MM.1S (cell line): ENCODE measurements at regions not wholly inside any gene's neighbourhood (a gene's known extent, or its start where the extent isn't known, plus 50 kb on each side); places are given as distances from the start of the nearest gene placed in this dataset.

Experiments used
- DNase-seq: peaks from one replicate; pipeline ENCODE4 v3.0.0-alpha.2; 2015
- H2AFZ ChIP-seq: fragments of 300-600 bp; sonication (generic); 2 replicates; pipeline ENCODE4 v1.6.0; 2016; ENCODE audit warnings: antibody characterized with exemption, low read length
- H3F3A ChIP-seq: fragments of 300-600 bp; sonication (generic); 2 replicates; pipeline ENCODE4 v1.6.1; 2016; ENCODE audit warnings: mild to moderate bottlenecking, antibody characterized with exemption, low read length, moderate library complexity, mixed read lengths; ENCODE audit not compliant: insufficient read depth
- H3K27ac ChIP-seq: fragments of 300-600 bp; sonication (generic); 2 replicates; pipeline ENCODE4 v1.5.1; 2016; ENCODE audit warnings: mild to moderate bottlenecking, low read length
- H3K27me3 ChIP-seq: fragments of 300-600 bp; sonication (generic); replicated peaks from 2 replicates; pipeline ENCODE4 v1.6.0; 2016; ENCODE audit warnings: low read length; ENCODE audit not compliant: insufficient read depth
- H3K36me3 ChIP-seq: fragments of 300-600 bp; sonication (generic); replicated peaks from 2 replicates; pipeline ENCODE4 v1.6.1; 2016; ENCODE audit warnings: mild to moderate bottlenecking, low read length, mixed read lengths; ENCODE audit not compliant: insufficient read depth
- H3K4me1 ChIP-seq: fragments of 300-600 bp; sonication (generic); 2 replicates; pipeline ENCODE4 v1.6.1; 2016; ENCODE audit warnings: low read length, mixed read lengths
- H3K4me2 ChIP-seq: fragments of 300-600 bp; sonication (generic); 2 replicates; pipeline ENCODE4 v1.6.0; 2016; ENCODE audit warnings: low read depth, low read length
- H3K4me3 ChIP-seq: fragments of 300-600 bp; sonication (generic); 2 replicates; pipeline ENCODE4 v1.5.1; 2016; ENCODE audit warnings: low read length, mixed read lengths
- H3K79me2 ChIP-seq: fragments of 300-600 bp; sonication (generic); 2 replicates; pipeline ENCODE4 v1.6.1; 2016; ENCODE audit warnings: mixed run types, low read length, mixed read lengths
- H3K9ac ChIP-seq: fragments of 300-600 bp; sonication (generic); 2 replicates; pipeline ENCODE4 v1.6.1; 2016; ENCODE audit warnings: low read length, mixed read lengths
- H3K9me2 ChIP-seq: fragments of 300-600 bp; sonication (generic); replicated peaks from 2 replicates; pipeline ENCODE4 v1.6.1; 2016; ENCODE audit warnings: mild to moderate bottlenecking, low read length, mixed read lengths; ENCODE audit not compliant: insufficient read depth
- H3K9me3 ChIP-seq: fragments of 300-600 bp; sonication (generic); replicated peaks from 2 replicates; pipeline ENCODE4 v1.6.1; 2016; ENCODE audit warnings: mild to moderate bottlenecking, low read length, mixed read lengths; ENCODE audit not compliant: insufficient read depth
- H4K20me1 ChIP-seq: fragments of 300-600 bp; sonication (generic); 2 replicates; pipeline ENCODE4 v1.6.1; 2016; ENCODE audit warnings: mild to moderate bottlenecking, low read length, moderate library complexity, mixed read lengths; ENCODE audit not compliant: insufficient read depth
- CTCF ChIP-seq: fragments of 300-600 bp; sonication (generic); IDR thresholded peaks from 2 replicates; pipeline ENCODE4 v1.5.1; 2016; ENCODE audit warnings: antibody characterized with exemption, low read length, mixed read lengths
- EZH2 ChIP-seq: fragments of 300-600 bp; sonication (generic); optimal IDR thresholded peaks from 2 replicates; pipeline ENCODE3; 2017; ENCODE audit warnings: low read depth, mild to moderate bottlenecking, antibody characterized with exemption, low read length, mixed read lengths
- EZH2phosphoT487 ChIP-seq: fragments of 300-600 bp; sonication (generic); IDR thresholded peaks from 2 replicates; pipeline ENCODE4 v1.6.1; 2018; ENCODE audit warnings: antibody characterized with exemption, low read length

- peak overlapping the region; percentile 43; the same call in 1 of the 2 replicates for H3K9ac ChIP-seq
- peak overlapping the region; percentile 88 for H3K4me2 ChIP-seq
- H3K9me2 ChIP-seq, result no peaks in the 10 kb centered on the region
- H4K20me1 ChIP-seq, result no peaks in the 10 kb centered on the region
- no peaks in the 10 kb centered on the region for H3K79me2 ChIP-seq
- H3K27me3 ChIP-seq, result no peaks in the 10 kb centered on the region
- H3F3A ChIP-seq, result no peaks in the 10 kb centered on the region
- DNase-seq, result peak; percentile 50
- H3K27ac ChIP-seq, result peak overlapping the region; percentile 26; the same call in 1 of the 2 replicates
- peak overlapping the region; percentile 86 for H2AFZ ChIP-seq
- peaks cover 12% of the 10 kb centered on the region for H3K4me1 ChIP-seq
- peak overlapping the region; percentile 63 for H3K4me3 ChIP-seq
- no peak for TF ChIP-seq EZH2
- TF ChIP-seq EZH2phosphoT487, result no peak
- no peak for TF ChIP-seq CTCF
- H3K36me3 ChIP-seq, result no peaks in the 10 kb centered on the region
- no peaks in the 10 kb centered on the region for H3K9me3 ChIP-seq
Measured at GRCh38 chr10:91711885-91712680, 79.2 kb upstream of the PPP1R3C start.

DNA sequence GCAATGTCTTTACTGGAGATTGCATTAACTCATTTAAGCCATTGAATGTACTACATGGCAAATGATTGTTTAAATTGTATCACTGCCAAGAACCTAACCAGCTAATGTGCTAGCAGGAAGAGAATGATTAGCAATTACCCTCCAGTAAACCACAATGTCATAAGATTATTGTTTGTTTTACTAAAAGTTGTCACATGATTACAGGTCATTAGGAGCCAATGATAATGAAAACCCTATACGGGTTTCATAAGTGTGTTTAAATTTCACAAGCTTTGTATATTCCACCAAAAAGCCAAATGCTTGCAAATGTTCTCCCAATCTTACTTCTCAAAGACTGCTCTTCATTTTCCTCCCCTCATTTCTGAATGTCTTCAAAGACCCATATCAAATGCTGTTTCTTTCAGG, 76.5 kb upstream of the PPP1R3C start:
- no peaks in the 10 kb centered on the region for H3K79me2 ChIP-seq
- H3K4me3 ChIP-seq, result no peak overlapping the region
- no peak for DNase-seq

GRCh38 chr10:91708174-91708861, 75.4 kb upstream of the PPP1R3C start:
- no peaks in the 10 kb centered on the region for H3K9me3 ChIP-seq
- no peak overlapping the region for H2AFZ ChIP-seq
- H3K4me2 ChIP-seq, result no peak overlapping the region
- H3K9me2 ChIP-seq, result no peaks in the 10 kb centered on the region
- H4K20me1 ChIP-seq, result no peaks in the 10 kb centered on the region
- H3K4me1 ChIP-seq, result peaks cover 12% of the 10 kb centered on the region
- no peak for TF ChIP-seq EZH2phosphoT487
- no peak for TF ChIP-seq EZH2
- no peak for TF ChIP-seq CTCF
- H3K79me2 ChIP-seq, result no peaks in the 10 kb centered on the region
- no peak for DNase-seq
- no peaks in the 10 kb centered on the region for H3K36me3 ChIP-seq
- no peak overlapping the region for H3K9ac ChIP-seq
- H3K27me3 ChIP-seq, result no peaks in the 10 kb centered on the region
- no peaks in the 10 kb centered on the region for H3F3A ChIP-seq
- H3K4me3 ChIP-seq, result no peak overlapping the region
- no peak overlapping the region for H3K27ac ChIP-seq

More for the DNA sequence above, 76.5 kb upstream of the PPP1R3C start:
- Histone ChIP-seq H3K27ac (no peak overlapping the region), H2AFZ (no peak overlapping the region), H3K9me3 (no peaks in the 10 kb centered on the region), H3K4me1 (peaks cover 12% of the 10 kb centered on the region), H3K9me2 (no peaks in the 10 kb centered on the region), H4K20me1 (no peaks in the 10 kb centered on the region), H3K27me3 (no peaks in the 10 kb centered on the region), H3K4me2 (no peak overlapping the region), H3K36me3 (no peaks in the 10 kb centered on the region), H3K9ac (no peak overlapping the region), H3F3A (no peaks in the 10 kb centered on the region)
- no peak for TF ChIP-seq EZH2phosphoT487
- TF ChIP-seq CTCF, result no peak
- no peak for TF ChIP-seq EZH2
